Neural cell (in vitro differentiated cells): ENCODE measurements at regions not wholly inside any gene's neighbourhood (a gene's known extent, or its start where the extent isn't known, plus 50 kb on each side); places are given as distances from the start of the nearest gene placed in this dataset.

Experiments used
- H2AFZ ChIP-seq: fragments of 200-600, 300-800 bp; sonication (generic), shearing (Covaris generic); 2 replicates; pipeline ENCODE4 v1.6.0; 2014; ENCODE audit warnings: low read depth, mild to moderate bottlenecking, antibody characterized with exemption, low read length, moderate library complexity
- H3F3A ChIP-seq: fragments of 200-600 bp; shearing (Covaris generic); 2 replicates; pipeline ENCODE4 v1.6.1; 2016; ENCODE audit warnings: mild to moderate bottlenecking, moderate library complexity, mixed read lengths, antibody characterized with exemption, low read length; ENCODE audit not compliant: insufficient read depth, poor library complexity, severe bottlenecking
- H3K27ac ChIP-seq: fragments of 200-600, 300-800 bp; sonication (generic), shearing (Covaris generic); 2 replicates; pipeline ENCODE4 v1.5.1; 2014; ENCODE audit warnings: mild to moderate bottlenecking, low read length, moderate library complexity
- H3K27me3 ChIP-seq: fragments of 300-800, 200-600 bp; sonication (generic), shearing (Covaris generic); 2 replicates; pipeline ENCODE4 v1.6.0; 2014; ENCODE audit warnings: mild to moderate bottlenecking, low read depth, low read length, moderate library complexity; ENCODE audit not compliant: insufficient read depth
- H3K36me3 ChIP-seq: fragments of 300-800, 200-600 bp; sonication (generic), shearing (Covaris generic); 2 replicates; pipeline ENCODE4 v1.5.1; 2014; ENCODE audit warnings: mild to moderate bottlenecking, antibody characterized with exemption, low read length, moderate library complexity; ENCODE audit not compliant: insufficient read depth
- H3K4me2 ChIP-seq: fragments of 300-800, 200-600 bp; sonication (generic), shearing (Covaris generic); 2 replicates; pipeline ENCODE4 v1.6.0; 2014; ENCODE audit warnings: mild to moderate bottlenecking, low read length
- H3K4me3 ChIP-seq: fragments of 300-800, 200-600 bp; sonication (generic), shearing (Covaris generic); 2 replicates; pipeline ENCODE4 v1.5.1; 2014; ENCODE audit warnings: mild to moderate bottlenecking, low read length, moderate library complexity
- H3K79me2 ChIP-seq: fragments of 200-600 bp; shearing (Covaris generic); replicated peaks from 2 replicates; pipeline ENCODE4 v1.6.0; 2014; ENCODE audit warnings: mild to moderate bottlenecking, low read length, moderate library complexity; ENCODE audit not compliant: insufficient read depth
- H3K9ac ChIP-seq: fragments of 300-800, 200-600 bp; sonication (generic), shearing (Covaris generic); 2 replicates; pipeline ENCODE4 v1.6.1; 2016; ENCODE audit warnings: mild to moderate bottlenecking, low read length, mixed read lengths
- H3K9me2 ChIP-seq: fragments of 200-600 bp; shearing (Covaris generic); 2 replicates; pipeline ENCODE4 v1.6.1; 2016; ENCODE audit warnings: mild to moderate bottlenecking, low read length, mixed read lengths; ENCODE audit not compliant: insufficient read depth
- H3K9me3 ChIP-seq: fragments of 200-600, 300-800 bp; sonication (generic), shearing (Covaris generic); 2 replicates; pipeline ENCODE4 v1.6.1; 2016; ENCODE audit warnings: mild to moderate bottlenecking, mixed run types, low read length, moderate library complexity, mixed read lengths
- H4K20me1 ChIP-seq: fragments of 200-600 bp; shearing (Covaris generic); 2 replicates; pipeline ENCODE4 v1.6.1; 2016; ENCODE audit warnings: mild to moderate bottlenecking, mixed run types; ENCODE audit not compliant: insufficient read depth
- EP300 ChIP-seq: fragments of 450-650 bp; conservative IDR thresholded peaks from 2 replicates; pipeline ENCODE4 v1.6.1; 2014; ENCODE audit warnings: antibody characterized with exemption, mild to moderate bottlenecking, moderate library complexity; ENCODE audit not compliant: poor library complexity, severe bottlenecking
- EZH2 ChIP-seq: fragments of 200-600, 300-800 bp; shearing (Covaris generic), sonication (generic); IDR thresholded peaks from 2 replicates; pipeline ENCODE4 v1.6.1; 2014; ENCODE audit warnings: antibody characterized with exemption, low read length, borderline replicate concordance, mild to moderate bottlenecking; ENCODE audit not compliant: insufficient read depth, poor library complexity, severe bottlenecking
- MXI1 ChIP-seq: fragments of 450-650 bp; conservative IDR thresholded peaks from 2 replicates; pipeline ENCODE4 v1.6.1; 2014; ENCODE audit warnings: antibody characterized with exemption, mild to moderate bottlenecking; ENCODE audit not compliant: poor library complexity, severe bottlenecking
- POLR2AphosphoS5 ChIP-seq: IDR thresholded peaks from 2 replicates; pipeline ENCODE4 v1.6.1; 2012
- RAD21 ChIP-seq: fragments of 450-650 bp; conservative IDR thresholded peaks from 2 replicates; pipeline ENCODE4 v1.6.1; 2014; ENCODE audit warnings: antibody characterized with exemption, mild to moderate bottlenecking, moderate library complexity
- SMC3 ChIP-seq: fragments of 450-650 bp; conservative IDR thresholded peaks from 2 replicates; pipeline ENCODE4 v1.6.1; 2014; ENCODE audit warnings: antibody characterized with exemption, mild to moderate bottlenecking, moderate library complexity; ENCODE audit not compliant: poor library complexity
- TAF1 ChIP-seq: IDR thresholded peaks from 2 replicates; pipeline ENCODE4 v1.6.1; 2012; ENCODE audit warnings: low read depth
- TF ChIP-seq, protein P1 (sequence below): fragments of 450-650 bp; IDR thresholded peaks from 2 replicates; pipeline ENCODE4 v1.5.1; 2014; ENCODE audit warnings: antibody characterized with exemption, mild to moderate bottlenecking, moderate library complexity; ENCODE audit not compliant: poor library complexity, severe bottlenecking
- TF ChIP-seq, protein P2 (sequence below): IDR thresholded peaks from 2 replicates; pipeline ENCODE4 v1.6.1; 2012; ENCODE audit warnings: borderline replicate concordance

DNA sequence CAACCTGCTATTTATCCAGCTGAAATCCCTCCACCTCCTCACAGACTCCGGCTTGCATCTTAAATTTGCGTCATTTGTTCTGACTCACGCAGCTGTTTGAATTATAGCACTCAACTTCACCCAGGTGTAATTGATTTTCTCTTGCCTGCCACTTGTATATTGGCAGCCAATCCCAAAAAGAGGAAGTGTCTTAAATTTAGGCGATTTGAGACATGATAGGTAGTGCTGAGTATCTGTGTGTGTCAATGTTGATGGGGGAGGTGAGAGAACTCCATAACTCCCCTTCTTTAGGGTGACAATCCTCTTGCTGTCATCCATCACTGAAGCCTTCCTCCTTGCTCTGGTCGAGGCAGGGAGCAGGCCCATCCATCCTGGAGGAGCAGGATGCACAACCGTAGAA lies 77.2 kb upstream of the TPRG1 start:
- no peaks in the 10 kb centered on the region for H3K79me2 ChIP-seq
- H3K9me2 ChIP-seq: no peaks in the 10 kb centered on the region
- no peaks in the 10 kb centered on the region for H3K36me3 ChIP-seq
- no peak overlapping the region for H2AFZ ChIP-seq
- H3K27ac ChIP-seq: no peak overlapping the region
- H3K9me3 ChIP-seq: no peaks in the 10 kb centered on the region
- no peak overlapping the region for H3K9ac ChIP-seq
- no peak for TF ChIP-seq POLR2AphosphoS5
- TF ChIP-seq SMC3: no peak
- no peak for TF ChIP-seq TAF1
- TF ChIP-seq MXI1: no peak
- TF ChIP-seq, protein P1, sequence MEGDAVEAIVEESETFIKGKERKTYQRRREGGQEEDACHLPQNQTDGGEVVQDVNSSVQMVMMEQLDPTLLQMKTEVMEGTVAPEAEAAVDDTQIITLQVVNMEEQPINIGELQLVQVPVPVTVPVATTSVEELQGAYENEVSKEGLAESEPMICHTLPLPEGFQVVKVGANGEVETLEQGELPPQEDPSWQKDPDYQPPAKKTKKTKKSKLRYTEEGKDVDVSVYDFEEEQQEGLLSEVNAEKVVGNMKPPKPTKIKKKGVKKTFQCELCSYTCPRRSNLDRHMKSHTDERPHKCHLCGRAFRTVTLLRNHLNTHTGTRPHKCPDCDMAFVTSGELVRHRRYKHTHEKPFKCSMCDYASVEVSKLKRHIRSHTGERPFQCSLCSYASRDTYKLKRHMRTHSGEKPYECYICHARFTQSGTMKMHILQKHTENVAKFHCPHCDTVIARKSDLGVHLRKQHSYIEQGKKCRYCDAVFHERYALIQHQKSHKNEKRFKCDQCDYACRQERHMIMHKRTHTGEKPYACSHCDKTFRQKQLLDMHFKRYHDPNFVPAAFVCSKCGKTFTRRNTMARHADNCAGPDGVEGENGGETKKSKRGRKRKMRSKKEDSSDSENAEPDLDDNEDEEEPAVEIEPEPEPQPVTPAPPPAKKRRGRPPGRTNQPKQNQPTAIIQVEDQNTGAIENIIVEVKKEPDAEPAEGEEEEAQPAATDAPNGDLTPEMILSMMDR: no peak
- TF ChIP-seq EP300: no peak
- no peak for TF ChIP-seq EZH2
- TF ChIP-seq, protein P2, sequence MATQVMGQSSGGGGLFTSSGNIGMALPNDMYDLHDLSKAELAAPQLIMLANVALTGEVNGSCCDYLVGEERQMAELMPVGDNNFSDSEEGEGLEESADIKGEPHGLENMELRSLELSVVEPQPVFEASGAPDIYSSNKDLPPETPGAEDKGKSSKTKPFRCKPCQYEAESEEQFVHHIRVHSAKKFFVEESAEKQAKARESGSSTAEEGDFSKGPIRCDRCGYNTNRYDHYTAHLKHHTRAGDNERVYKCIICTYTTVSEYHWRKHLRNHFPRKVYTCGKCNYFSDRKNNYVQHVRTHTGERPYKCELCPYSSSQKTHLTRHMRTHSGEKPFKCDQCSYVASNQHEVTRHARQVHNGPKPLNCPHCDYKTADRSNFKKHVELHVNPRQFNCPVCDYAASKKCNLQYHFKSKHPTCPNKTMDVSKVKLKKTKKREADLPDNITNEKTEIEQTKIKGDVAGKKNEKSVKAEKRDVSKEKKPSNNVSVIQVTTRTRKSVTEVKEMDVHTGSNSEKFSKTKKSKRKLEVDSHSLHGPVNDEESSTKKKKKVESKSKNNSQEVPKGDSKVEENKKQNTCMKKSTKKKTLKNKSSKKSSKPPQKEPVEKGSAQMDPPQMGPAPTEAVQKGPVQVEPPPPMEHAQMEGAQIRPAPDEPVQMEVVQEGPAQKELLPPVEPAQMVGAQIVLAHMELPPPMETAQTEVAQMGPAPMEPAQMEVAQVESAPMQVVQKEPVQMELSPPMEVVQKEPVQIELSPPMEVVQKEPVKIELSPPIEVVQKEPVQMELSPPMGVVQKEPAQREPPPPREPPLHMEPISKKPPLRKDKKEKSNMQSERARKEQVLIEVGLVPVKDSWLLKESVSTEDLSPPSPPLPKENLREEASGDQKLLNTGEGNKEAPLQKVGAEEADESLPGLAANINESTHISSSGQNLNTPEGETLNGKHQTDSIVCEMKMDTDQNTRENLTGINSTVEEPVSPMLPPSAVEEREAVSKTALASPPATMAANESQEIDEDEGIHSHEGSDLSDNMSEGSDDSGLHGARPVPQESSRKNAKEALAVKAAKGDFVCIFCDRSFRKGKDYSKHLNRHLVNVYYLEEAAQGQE: no peak
- no peak for TF ChIP-seq RAD21
- no peaks in the 10 kb centered on the region for H3K27me3 ChIP-seq
- H3K4me2 ChIP-seq: no peak overlapping the region
- H3F3A ChIP-seq: no peaks in the 10 kb centered on the region
- no peak overlapping the region for H3K4me3 ChIP-seq
- H4K20me1 ChIP-seq: no peaks in the 10 kb centered on the region

DNA sequence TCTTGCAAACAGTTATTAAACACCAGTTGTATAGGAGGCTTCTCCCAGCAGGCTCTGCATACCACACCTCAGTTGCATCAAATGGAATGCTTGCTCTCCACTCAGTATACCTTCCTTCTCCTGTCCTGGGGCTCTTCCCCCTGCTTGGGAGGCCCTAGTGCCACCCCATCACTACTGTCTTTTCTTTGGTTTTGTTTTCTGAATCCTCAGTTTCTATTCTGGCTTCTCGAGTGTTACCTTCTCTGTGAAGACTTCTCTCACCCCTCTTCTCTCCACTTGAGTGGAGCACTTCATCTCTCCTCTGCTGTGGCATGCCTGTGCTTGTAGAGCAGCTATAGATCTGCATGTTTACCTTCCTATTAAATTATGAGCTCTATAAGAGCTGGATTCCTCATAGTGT lies 75.7 kb upstream of the TPRG1 start:
- Histone ChIP-seq H3K4me2 (no peak overlapping the region), H3K27me3 (no peaks in the 10 kb centered on the region), H3K79me2 (no peaks in the 10 kb centered on the region), H3K9me3 (no peaks in the 10 kb centered on the region), H3K9ac (no peak overlapping the region), H2AFZ (no peak overlapping the region), H4K20me1 (no peaks in the 10 kb centered on the region), H3K4me3 (no peak overlapping the region), H3F3A (no peaks in the 10 kb centered on the region), H3K9me2 (no peaks in the 10 kb centered on the region), H3K36me3 (no peaks in the 10 kb centered on the region), H3K27ac (no peak overlapping the region)
- TF ChIP-seq POLR2AphosphoS5: no peak
- TF ChIP-seq EP300: no peak
- TF ChIP-seq EZH2: no peak
- no peak for TF ChIP-seq RAD21
- TF ChIP-seq, protein P1: no peak
- TF ChIP-seq MXI1: no peak
- TF ChIP-seq TAF1: no peak
- TF ChIP-seq, protein P2: no peak
- no peak for TF ChIP-seq SMC3
